Hepatocyte (in vitro differentiated cells): ENCODE measurements at regions not wholly inside any gene's neighbourhood (a gene's known extent, or its start where the extent isn't known, plus 50 kb on each side); places are given as distances from the start of the nearest gene placed in this dataset.

ENCODE experiments used
- DNase-seq: peaks from one replicate; pipeline ENCODE4 v3.0.0-alpha.2; 2016; ENCODE audit warnings: low spot score
- H2AFZ ChIP-seq: fragments of 200-600 bp; sonication (generic); 2 replicates; pipeline ENCODE4 v1.6.0; 2016; ENCODE audit warnings: antibody characterized with exemption, mild to moderate bottlenecking
- H3K27ac ChIP-seq: fragments of 200-600 bp; sonication (generic); 2 replicates; pipeline ENCODE4 v1.5.1; 2016; ENCODE audit warnings: mild to moderate bottlenecking
- H3K27me3 ChIP-seq: fragments of 200-600 bp; sonication (generic); 2 replicates; pipeline ENCODE4 v1.6.1; 2016
- H3K36me3 ChIP-seq: fragments of 200-600 bp; sonication (generic); replicated peaks from 2 replicates; pipeline ENCODE4 v1.5.1; 2016; ENCODE audit warnings: low read depth; ENCODE audit not compliant: insufficient read depth
- H3K4me1 ChIP-seq: fragments of 200-600 bp; sonication (generic); 2 replicates; pipeline ENCODE4 v1.5.1; 2016; ENCODE audit warnings: mild to moderate bottlenecking, moderate library complexity; ENCODE audit not compliant: insufficient read depth
- H3K4me2 ChIP-seq: fragments of 200-600 bp; sonication (generic); 2 replicates; pipeline ENCODE4 v1.6.0; 2016
- H3K4me3 ChIP-seq: fragments of 200-600 bp; sonication (generic); 2 replicates; pipeline ENCODE4 v1.5.1; 2016; ENCODE audit warnings: mild to moderate bottlenecking
- H3K79me2 ChIP-seq: fragments of 200-600 bp; sonication (generic); 2 replicates; pipeline ENCODE4 v1.6.0; 2017; ENCODE audit warnings: mild to moderate bottlenecking
- H3K9me2 ChIP-seq: fragments of 200-600 bp; sonication (generic); replicated peaks from 2 replicates; pipeline ENCODE4 v1.6.0; 2017; ENCODE audit warnings: mild to moderate bottlenecking; ENCODE audit not compliant: insufficient read depth
- H3K9me3 ChIP-seq: fragments of 200-600 bp; sonication (generic); 2 replicates; pipeline ENCODE4 v1.5.1; 2016; ENCODE audit warnings: low read depth, mild to moderate bottlenecking
- H4K20me1 ChIP-seq: fragments of 200-600 bp; sonication (generic); 2 replicates; pipeline ENCODE4 v1.6.0; 2016; ENCODE audit warnings: mild to moderate bottlenecking; ENCODE audit not compliant: insufficient read depth, poor library complexity, severe bottlenecking
- CTCF ChIP-seq: fragments of 200-600 bp; sonication (generic); IDR thresholded peaks from 2 replicates; pipeline ENCODE4 v1.5.1; 2016; ENCODE audit warnings: antibody characterized with exemption, mild to moderate bottlenecking; ENCODE audit not compliant: poor library complexity
- EZH2 ChIP-seq: fragments of 200-600 bp; sonication (generic); IDR thresholded peaks from 2 replicates; pipeline ENCODE4 v1.6.1; 2016; ENCODE audit warnings: antibody characterized with exemption, mild to moderate bottlenecking, borderline replicate concordance
- EZH2phosphoT487 ChIP-seq: fragments of 200-600 bp; sonication (generic); IDR thresholded peaks from one replicate; pipeline ENCODE4 v1.6.1; 2018; ENCODE audit warnings: antibody characterized with exemption, mild to moderate bottlenecking, low read depth, moderate library complexity; ENCODE audit not compliant: unreplicated experiment, severe bottlenecking
- WGBS: methylation state at CpG from one replicate; pipeline ENCODE4 v1.1.6; 2016; ENCODE audit warnings: low lambda C conversion rate; ENCODE audit errors: missing lambda C conversion rate; 5-methylcytosine and 5-hydroxymethylcytosine counted together

- Histone ChIP-seq H3K9me3 (no peaks in the 10 kb centered on the region), H4K20me1 (no peaks in the 10 kb centered on the region), H3K27me3 (no peaks in the 10 kb centered on the region), H3K4me1 (no peaks in the 10 kb centered on the region), H3K27ac (no peak overlapping the region), H2AFZ (no peak overlapping the region), H3K79me2 (no peaks in the 10 kb centered on the region), H3K4me2 (no peak overlapping the region), H3K36me3 (no peaks in the 10 kb centered on the region), H3K4me3 (no peak overlapping the region), H3K9me2 (no peaks in the 10 kb centered on the region)
- TF ChIP-seq EZH2, result no peak
- no peak for TF ChIP-seq EZH2phosphoT487
- TF ChIP-seq CTCF, result no peak
- peak; percentile 24 for DNase-seq
- 78% methylated on average over 7 of the region's 7 CpGs for WGBS
Observed at GRCh38 chr1:234779160-234779538, 169.2 kb upstream of the IRF2BP2 start.

DNA sequence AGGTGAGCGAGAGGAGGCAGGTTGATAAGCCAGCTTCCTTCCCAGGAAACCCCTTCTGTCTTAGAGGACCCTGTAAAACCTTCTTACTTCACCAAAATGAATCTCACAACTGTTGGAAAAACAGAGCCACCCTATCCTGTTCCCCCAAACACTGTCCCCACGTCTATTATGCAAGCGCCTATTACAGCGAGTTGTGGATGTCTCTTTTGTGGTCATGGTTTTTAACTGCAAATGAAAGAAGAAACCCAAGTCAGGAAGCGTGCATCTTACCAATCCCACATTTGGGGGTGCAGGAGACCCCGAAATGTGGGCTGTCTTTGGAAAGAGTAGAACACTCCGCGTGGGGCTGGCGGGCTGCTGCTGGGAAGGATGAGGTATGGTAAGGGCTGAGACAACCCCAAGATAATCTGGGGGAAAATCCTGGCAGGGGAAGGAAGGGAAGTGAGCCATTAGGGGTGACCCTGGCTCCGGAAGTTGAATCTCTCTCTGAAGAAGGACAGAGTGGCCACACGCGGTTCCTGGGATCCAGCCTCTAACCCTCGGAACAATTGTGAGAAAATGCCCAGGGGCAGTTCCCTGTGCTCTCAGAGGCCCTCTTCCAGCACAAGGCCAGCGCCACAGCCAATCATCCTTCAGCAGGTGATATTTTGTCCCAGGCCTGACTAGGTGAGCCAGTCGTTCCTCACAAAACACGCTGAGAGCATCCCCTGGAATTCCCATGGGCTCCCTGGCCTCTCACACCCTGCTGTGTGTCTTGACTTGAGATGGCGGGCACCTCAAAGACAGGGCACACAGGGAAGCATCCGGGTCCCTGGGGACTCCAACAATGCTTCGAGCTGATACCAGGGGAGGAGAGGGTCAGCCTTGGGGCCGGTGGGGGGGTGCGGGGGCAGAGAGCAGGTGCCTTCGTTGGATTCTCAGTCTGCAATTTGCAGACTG, 168.5 kb upstream of the IRF2BP2 start:
- Histone ChIP-seq H3K27me3 (no peaks in the 10 kb centered on the region), H3K4me1 (no peaks in the 10 kb centered on the region), H2AFZ (no peak overlapping the region), H3K9me3 (no peaks in the 10 kb centered on the region), H3K36me3 (no peaks in the 10 kb centered on the region), H3K4me3 (no peak overlapping the region), H3K4me2 (no peak overlapping the region), H3K9me2 (no peaks in the 10 kb centered on the region), H4K20me1 (no peaks in the 10 kb centered on the region), H3K79me2 (no peaks in the 10 kb centered on the region), H3K27ac (no peak overlapping the region)
- peak; percentile 33 for DNase-seq
- 81% methylated on average over 22 of the region's 22 CpGs for WGBS
- TF ChIP-seq EZH2phosphoT487, result no peak
- TF ChIP-seq EZH2, result no peak
- no peak for TF ChIP-seq CTCF

GRCh38 chr1:234777856-234778220, 167.9 kb upstream of the IRF2BP2 start:
- TF ChIP-seq CTCF (no peak), EZH2phosphoT487 (no peak), EZH2 (no peak)
- no peak overlapping the region for H3K4me2 ChIP-seq
- peak; percentile 46 for DNase-seq
- no peak overlapping the region for H3K4me3 ChIP-seq
- no peaks in the 10 kb centered on the region for H3K79me2 ChIP-seq
- H4K20me1 ChIP-seq, result no peaks in the 10 kb centered on the region
- WGBS, result 79% methylated on average over 1 of the region's 1 CpG
- H3K36me3 ChIP-seq, result no peaks in the 10 kb centered on the region
- H3K9me2 ChIP-seq, result no peaks in the 10 kb centered on the region
- no peak overlapping the region for H3K27ac ChIP-seq
- peaks cover under 1% of the 10 kb centered on the region for H3K4me1 ChIP-seq
- no peaks in the 10 kb centered on the region for H3K9me3 ChIP-seq
- no peaks in the 10 kb centered on the region for H3K27me3 ChIP-seq
- H2AFZ ChIP-seq, result no peak overlapping the region
